Osteoblast (primary cell): ENCODE measurements at regions not wholly inside any gene's neighbourhood (a gene's known extent, or its start where the extent isn't known, plus 50 kb on each side); places are given as distances from the start of the nearest gene placed in this dataset.

Experiments
- DNase-seq: peaks from one replicate; pipeline ENCODE4 v3.0.0; 2011; ENCODE audit warnings: low spot score, mixed read lengths; ENCODE audit not compliant: insufficient read length; ENCODE audit errors: missing footprints
- H2AFZ ChIP-seq: 2 replicates; pipeline ENCODE4 v1.6.0; 2011; ENCODE audit warnings: mild to moderate bottlenecking, low read length
- H3K27ac ChIP-seq: 2 replicates; pipeline ENCODE4 v1.5.1; 2011; ENCODE audit warnings: mild to moderate bottlenecking, low read depth, low read length, moderate library complexity
- H3K27me3 ChIP-seq: 2 replicates; pipeline ENCODE4 v1.6.0; 2012; ENCODE audit warnings: mild to moderate bottlenecking, control low read depth, inconsistent platforms, low read length, moderate library complexity; ENCODE audit not compliant: insufficient read depth
- H3K36me3 ChIP-seq: 2 replicates; pipeline ENCODE4 v1.5.1; 2011; ENCODE audit warnings: mild to moderate bottlenecking, low read length, control low read depth, moderate library complexity; ENCODE audit not compliant: insufficient read depth
- H3K4me1 ChIP-seq: 2 replicates; pipeline ENCODE4 v1.5.1; 2011; ENCODE audit warnings: mild to moderate bottlenecking, low read length, control low read depth, moderate library complexity; ENCODE audit not compliant: insufficient read depth
- H3K4me2 ChIP-seq: 2 replicates; pipeline ENCODE4 v1.6.0; 2011; ENCODE audit warnings: mild to moderate bottlenecking, low read length; ENCODE audit not compliant: insufficient read depth
- H3K4me3 ChIP-seq: fragments of 200-600 bp; sonication (generic); 3 replicates; pipeline ENCODE4 v1.5.1; 2012; ENCODE audit warnings: mild to moderate bottlenecking, low read length, inconsistent platforms; ENCODE audit not compliant: insufficient read depth
- H3K79me2 ChIP-seq: 2 replicates; pipeline ENCODE4 v1.6.0; 2012; ENCODE audit warnings: mild to moderate bottlenecking, low read length, control low read depth, inconsistent platforms; ENCODE audit not compliant: insufficient read depth
- H3K9me3 ChIP-seq: 2 replicates; pipeline ENCODE4 v1.5.1; 2011; ENCODE audit warnings: low read depth, low read length, control low read depth
- H4K20me1 ChIP-seq: 2 replicates; pipeline ENCODE4 v1.6.0; 2012; ENCODE audit warnings: mild to moderate bottlenecking, low read length, control low read depth; ENCODE audit not compliant: insufficient read depth
- TF ChIP-seq, protein P1 (sequence below): IDR thresholded peaks from 2 replicates; pipeline ENCODE4 v1.5.1; 2011; ENCODE audit warnings: mild to moderate bottlenecking, low read depth, low read length, moderate library complexity; ENCODE audit errors: extremely low read depth

DNA sequence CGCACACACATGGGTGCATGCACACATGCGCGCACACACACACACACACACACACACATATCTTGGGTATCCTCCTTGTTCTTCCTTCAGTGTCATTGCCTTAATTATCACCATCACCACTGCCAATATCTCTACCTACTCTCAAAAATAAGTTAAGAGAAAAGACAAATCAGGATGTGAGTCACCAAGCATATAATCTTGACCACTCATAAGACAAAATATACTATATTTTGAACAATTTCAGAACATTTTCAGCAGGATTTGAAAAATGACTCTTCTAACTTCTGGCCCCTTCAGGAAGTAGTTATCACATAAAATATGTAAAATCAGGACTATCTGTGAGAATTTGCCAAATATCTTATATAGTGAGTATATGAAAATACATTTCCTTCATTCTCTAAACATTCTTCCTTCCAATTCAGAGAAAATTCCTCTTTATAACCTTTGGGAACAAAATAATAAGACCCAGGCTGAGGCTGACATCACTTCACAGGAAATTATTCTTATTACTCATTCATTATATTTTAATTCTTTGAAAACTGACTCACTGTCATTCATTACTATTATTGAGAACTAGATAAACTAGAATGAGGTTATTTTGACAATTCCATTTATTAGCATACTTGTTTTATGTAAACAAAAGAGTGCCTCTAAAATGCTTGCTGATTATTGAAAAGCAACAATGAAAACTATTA lies 772.0 kb upstream of the ACO1 start:
- no peak overlapping the region for H3K27ac ChIP-seq
- no peak overlapping the region for H2AFZ ChIP-seq
- no peaks in the 10 kb centered on the region for H3K79me2 ChIP-seq
- no peaks in the 10 kb centered on the region for H3K36me3 ChIP-seq
- no peak for DNase-seq
- TF ChIP-seq, protein P1, sequence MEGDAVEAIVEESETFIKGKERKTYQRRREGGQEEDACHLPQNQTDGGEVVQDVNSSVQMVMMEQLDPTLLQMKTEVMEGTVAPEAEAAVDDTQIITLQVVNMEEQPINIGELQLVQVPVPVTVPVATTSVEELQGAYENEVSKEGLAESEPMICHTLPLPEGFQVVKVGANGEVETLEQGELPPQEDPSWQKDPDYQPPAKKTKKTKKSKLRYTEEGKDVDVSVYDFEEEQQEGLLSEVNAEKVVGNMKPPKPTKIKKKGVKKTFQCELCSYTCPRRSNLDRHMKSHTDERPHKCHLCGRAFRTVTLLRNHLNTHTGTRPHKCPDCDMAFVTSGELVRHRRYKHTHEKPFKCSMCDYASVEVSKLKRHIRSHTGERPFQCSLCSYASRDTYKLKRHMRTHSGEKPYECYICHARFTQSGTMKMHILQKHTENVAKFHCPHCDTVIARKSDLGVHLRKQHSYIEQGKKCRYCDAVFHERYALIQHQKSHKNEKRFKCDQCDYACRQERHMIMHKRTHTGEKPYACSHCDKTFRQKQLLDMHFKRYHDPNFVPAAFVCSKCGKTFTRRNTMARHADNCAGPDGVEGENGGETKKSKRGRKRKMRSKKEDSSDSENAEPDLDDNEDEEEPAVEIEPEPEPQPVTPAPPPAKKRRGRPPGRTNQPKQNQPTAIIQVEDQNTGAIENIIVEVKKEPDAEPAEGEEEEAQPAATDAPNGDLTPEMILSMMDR: no peak
- H3K9me3 ChIP-seq: no peaks in the 10 kb centered on the region
- no peaks in the 10 kb centered on the region for H3K27me3 ChIP-seq
- no peak overlapping the region for H3K4me3 ChIP-seq
- H3K4me1 ChIP-seq: peaks cover 9% of the 10 kb centered on the region
- no peak overlapping the region for H3K4me2 ChIP-seq
- no peaks in the 10 kb centered on the region for H4K20me1 ChIP-seq

DNA sequence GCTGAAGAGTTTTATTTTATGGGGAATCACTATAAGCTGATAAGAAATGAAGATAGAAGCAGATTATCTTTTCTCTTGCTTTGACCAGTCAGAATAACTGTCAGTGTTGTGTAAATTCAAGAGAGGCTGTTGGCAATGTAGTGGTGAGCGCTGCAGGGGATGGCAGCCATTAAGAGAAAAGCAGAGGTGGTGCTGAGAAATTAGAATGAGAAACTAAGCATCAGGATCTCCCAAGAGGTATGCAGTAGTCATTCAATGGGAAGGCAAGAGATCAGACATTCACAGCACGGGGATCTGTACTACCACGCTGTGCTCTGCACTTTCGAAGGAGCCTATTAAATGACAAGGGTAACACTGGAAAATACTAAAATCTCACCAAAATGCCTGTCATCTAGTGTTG lies 768.5 kb upstream of the ACO1 start:
- no peaks in the 10 kb centered on the region for H3K9me3 ChIP-seq
- no peaks in the 10 kb centered on the region for H3K36me3 ChIP-seq
- no peak overlapping the region for H3K27ac ChIP-seq
- no peaks in the 10 kb centered on the region for H4K20me1 ChIP-seq
- no peak overlapping the region for H3K4me2 ChIP-seq
- no peaks in the 10 kb centered on the region for H3K4me1 ChIP-seq
- H3K4me3 ChIP-seq: no peak overlapping the region
- DNase-seq: no peak
- H2AFZ ChIP-seq: no peak overlapping the region
- TF ChIP-seq, protein P1: no peak
- no peaks in the 10 kb centered on the region for H3K79me2 ChIP-seq
- H3K27me3 ChIP-seq: no peaks in the 10 kb centered on the region

- DNase-seq: no peak
- H3K36me3 ChIP-seq: no peaks in the 10 kb centered on the region
- TF ChIP-seq, protein P1: no peak
Observed at GRCh38 chr9:31623511-31623910, 760.9 kb upstream of the ACO1 start.

GRCh38 chr9:31629292-31629691 lies 755.2 kb upstream of the ACO1 start:
- no peaks in the 10 kb centered on the region for H3K36me3 ChIP-seq
- no peaks in the 10 kb centered on the region for H3K9me3 ChIP-seq
- H3K79me2 ChIP-seq: no peaks in the 10 kb centered on the region
- H3K4me2 ChIP-seq: no peak overlapping the region
- no peak for DNase-seq
- no peaks in the 10 kb centered on the region for H4K20me1 ChIP-seq
- TF ChIP-seq, protein P1: no peak
- no peak overlapping the region for H3K27ac ChIP-seq
- H3K4me1 ChIP-seq: no peaks in the 10 kb centered on the region
- H3K4me3 ChIP-seq: no peak overlapping the region
- H2AFZ ChIP-seq: no peak overlapping the region
- no peaks in the 10 kb centered on the region for H3K27me3 ChIP-seq

More at GRCh38 chr9:31623511-31623910, 760.9 kb upstream of the ACO1 start:
- Histone ChIP-seq H3K27me3 (no peaks in the 10 kb centered on the region), H2AFZ (no peak overlapping the region), H3K27ac (no peak overlapping the region), H4K20me1 (no peaks in the 10 kb centered on the region), H3K4me1 (no peaks in the 10 kb centered on the region), H3K4me2 (no peak overlapping the region), H3K4me3 (no peak overlapping the region), H3K79me2 (no peaks in the 10 kb centered on the region), H3K9me3 (no peaks in the 10 kb centered on the region)
